ENCODE measurements at regions not wholly inside any gene's neighbourhood (a gene's known extent, or its start where the extent isn't known, plus 50 kb on each side); places are given as distances from the start of the nearest gene placed in this dataset.
A peak's percentile ranks its signal among the peaks of the same experiment; 100 is the strongest.

GRCh38 chr4:67014592-67014991 lies 530.7 kb downstream of the CENPC start (continued):
- TF ChIP-seq RFXAP (CRISPR knock-in tag; IDR thresholded peaks at IDR 0.05; ENCODE audit: borderline replicate concordance) (no peak), ZMYM3 (CRISPR knock-in tag; IDR thresholded peaks at IDR 0.05) (no peak), PHF5A (CRISPR knock-in tag; IDR thresholded peaks at IDR 0.05; ENCODE audit: low read depth, unreplicated experiment) (no peak), KAT8 (CRISPR knock-in tag; IDR thresholded peaks at IDR 0.05) (0 out of 2 replicates have a peak, but pooled peaks have one; percentile 40), NCOR1 (IDR thresholded peaks at IDR 0.05; ENCODE audit: borderline replicate concordance, low read length) (peak; percentile 44; the same call in 1 of the 2 replicates), TARDBP (CRISPR knock-in tag; IDR thresholded peaks at IDR 0.05) (peak; percentile 71), HOXD1 (CRISPR knock-in tag; IDR thresholded peaks at IDR 0.05) (no peak), MXD4 (CRISPR knock-in tag; IDR thresholded peaks at IDR 0.05) (no peak), ZNF17 (CRISPR knock-in tag; IDR thresholded peaks at IDR 0.05) (no peak), ZBTB39 (CRISPR knock-in tag; IDR thresholded peaks at IDR 0.05) (no peak), ZNF263 (CRISPR knock-in tag; IDR thresholded peaks at IDR 0.05) (no peak), TEAD2 (CRISPR knock-in tag; IDR thresholded peaks at IDR 0.05) (no peak), PRDM4 (CRISPR knock-in tag; IDR thresholded peaks at IDR 0.05; ENCODE audit: borderline replicate concordance) (no peak), ZNF513 (CRISPR knock-in tag; conservative IDR thresholded peaks at IDR 0.05) (no peak), KDM2A (CRISPR knock-in tag; IDR thresholded peaks at IDR 0.05; ENCODE audit: borderline replicate concordance, low read depth) (no peak), JARID2 (CRISPR knock-in tag; IDR thresholded peaks at IDR 0.05; ENCODE audit: insufficient replicate concordance) (no peak), ZNF441 (CRISPR knock-in tag; IDR thresholded peaks at IDR 0.05; ENCODE audit: borderline replicate concordance) (peak; percentile 57; the same call in 1 of the 2 replicates), ZNF616 (CRISPR knock-in tag; IDR thresholded peaks at IDR 0.05; ENCODE audit: low read depth) (no peak), ELF1 (CRISPR knock-in tag; IDR thresholded peaks at IDR 0.05) (no peak), MAFF (IDR thresholded peaks at IDR 0.05; ENCODE audit: low read depth, low read length) (no peak), SIX4 (CRISPR knock-in tag; IDR thresholded peaks at IDR 0.05) (no peak), IRF2 (CRISPR knock-in tag; IDR thresholded peaks at IDR 0.05) (no peak), RFX1 (IDR thresholded peaks at IDR 0.05) (no peak), ZNF562 (CRISPR knock-in tag; IDR thresholded peaks at IDR 0.05; ENCODE audit: borderline replicate concordance) (no peak), TERF1 (CRISPR knock-in tag; IDR thresholded peaks at IDR 0.05) (no peak), ZNF709 (CRISPR knock-in tag; IDR thresholded peaks at IDR 0.05) (no peak), ZNF746 (CRISPR knock-in tag; IDR thresholded peaks at IDR 0.05) (peak; percentile 81; the same call in 1 of the 2 replicates), ZNF7 (CRISPR knock-in tag; IDR thresholded peaks at IDR 0.05) (no peak)

Measured in HepG2 (cell line).